ENCODE measurements at regions not wholly inside any gene's neighbourhood (a gene's known extent, or its start where the extent isn't known, plus 50 kb on each side); places are given as distances from the start of the nearest gene placed in this dataset.
A peak's percentile ranks its signal among the peaks of the same experiment; 100 is the strongest.
"Not testable (repeated sequence)": the region's sequence is repeated elsewhere in the genome, so short reads cannot be mapped to it uniquely, and the experiment has no call there.

GRCh38 chr3:177476921-177477435 is 279.7 kb upstream of the TBL1XR1 start:
- no peak for DNase-seq (ENCODE audit: low read depth in 2 of 2)

GRCh38 chr3:177478170-177478867 is 281.0 kb upstream of the TBL1XR1 start:
- peak; percentile 100 for DNase-seq (ENCODE audit: low read depth in 2 of 2)

- DNase-seq (ENCODE audit: low read depth in 2 of 2) = no peak
Measured at GRCh38 chr3:177479630-177480029, 282.3 kb upstream of the TBL1XR1 start.

DNA sequence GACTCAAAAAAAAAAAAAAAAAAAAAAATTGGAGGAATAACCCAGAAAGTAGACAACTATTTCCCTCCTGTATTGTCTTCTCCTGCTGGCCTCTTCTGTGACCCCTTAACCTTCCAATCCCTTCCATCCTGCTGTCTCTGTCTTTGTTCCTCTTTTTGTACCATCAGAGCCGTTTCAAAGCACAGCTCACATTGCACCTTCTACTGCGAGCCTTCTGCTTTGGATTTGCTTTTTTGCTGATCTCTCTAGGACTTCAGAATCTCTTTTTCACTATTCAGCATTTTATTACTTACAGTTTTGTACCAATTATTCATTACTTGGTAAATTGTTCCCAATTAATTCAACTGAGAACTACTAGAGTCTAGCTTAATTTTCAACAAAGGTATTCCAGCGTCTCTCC is 284.0 kb upstream of the TBL1XR1 start:
- no peak for DNase-seq (ENCODE audit: low read depth in 2 of 2)

- DNase-seq (ENCODE audit: low read depth in 2 of 2) = no peak
Measured at GRCh38 chr3:177482048-177482691, 284.9 kb upstream of the TBL1XR1 start.

- no peak for DNase-seq (ENCODE audit: low read depth in 2 of 2)
Measured at GRCh38 chr3:177483182-177483967, 286.1 kb upstream of the TBL1XR1 start.

DNA sequence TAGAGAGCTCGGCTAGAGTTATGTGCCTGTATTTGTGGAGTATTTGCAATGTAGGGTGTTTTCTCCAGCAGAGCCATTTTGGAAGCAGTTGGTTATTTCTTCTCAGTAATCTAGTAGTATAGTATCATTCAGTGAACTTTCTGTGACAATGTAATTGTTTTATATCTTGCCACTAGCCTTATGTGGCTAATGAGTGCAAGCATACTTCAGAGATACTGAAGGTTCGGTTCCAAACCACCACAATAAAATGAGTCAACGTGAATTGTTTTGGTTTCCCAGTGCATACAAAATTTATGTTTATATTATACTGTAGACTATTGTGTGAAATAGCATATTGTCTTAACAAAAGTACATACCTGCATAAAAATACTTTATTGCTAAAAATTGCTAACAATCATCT is 286.9 kb upstream of the TBL1XR1 start:
- DNase-seq (ENCODE audit: low read depth in 2 of 2) = no peak

DNA sequence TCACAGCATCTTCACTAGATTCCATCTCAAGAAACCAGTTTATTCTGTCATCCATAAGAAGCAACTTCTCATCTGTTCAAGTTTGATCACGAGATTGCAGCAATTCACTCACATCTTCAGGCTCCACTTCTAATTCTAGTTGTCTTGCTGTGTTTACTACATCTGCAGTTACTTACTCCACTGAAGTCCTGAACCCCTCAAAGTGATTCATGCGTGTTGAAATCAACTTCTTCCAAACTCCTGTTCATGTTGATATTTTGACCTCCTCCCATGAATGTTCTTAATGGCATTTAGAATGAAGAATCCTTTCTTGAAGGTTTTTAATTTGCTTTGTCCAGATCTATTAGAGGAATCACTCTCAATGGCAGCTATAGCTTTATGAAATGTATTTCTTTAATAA is 287.6 kb upstream of the TBL1XR1 start:
- no peak for DNase-seq (ENCODE audit: low read depth in 2 of 2)

DNA sequence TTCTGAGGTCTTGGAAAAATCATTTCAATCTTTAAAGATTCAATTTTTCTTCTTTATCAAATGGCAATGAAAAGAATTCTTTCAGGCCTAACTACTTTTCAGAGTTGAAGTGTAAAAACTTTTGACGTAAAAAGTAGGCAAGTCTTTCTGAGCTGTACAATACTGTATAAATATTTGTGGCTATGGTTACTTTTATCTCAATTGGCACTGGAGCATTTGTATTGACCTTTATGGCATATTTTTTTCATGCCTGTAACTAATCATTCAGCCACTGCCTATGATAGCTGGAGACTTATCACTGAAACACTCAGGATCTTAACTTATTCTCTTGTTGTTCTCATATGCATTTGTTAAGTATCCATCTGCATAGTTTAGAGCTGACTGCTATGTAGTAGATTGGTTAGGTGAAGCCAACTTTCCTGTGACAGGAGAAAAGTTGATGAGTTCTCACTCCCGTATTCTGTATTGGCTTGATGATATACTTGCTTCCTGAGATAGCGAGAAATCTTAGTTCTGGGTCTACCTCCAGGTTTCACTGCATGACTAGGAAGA is 290.4 kb upstream of the TBL1XR1 start:
- DNase-seq (ENCODE audit: low read depth in 2 of 2) = no peak

DNA sequence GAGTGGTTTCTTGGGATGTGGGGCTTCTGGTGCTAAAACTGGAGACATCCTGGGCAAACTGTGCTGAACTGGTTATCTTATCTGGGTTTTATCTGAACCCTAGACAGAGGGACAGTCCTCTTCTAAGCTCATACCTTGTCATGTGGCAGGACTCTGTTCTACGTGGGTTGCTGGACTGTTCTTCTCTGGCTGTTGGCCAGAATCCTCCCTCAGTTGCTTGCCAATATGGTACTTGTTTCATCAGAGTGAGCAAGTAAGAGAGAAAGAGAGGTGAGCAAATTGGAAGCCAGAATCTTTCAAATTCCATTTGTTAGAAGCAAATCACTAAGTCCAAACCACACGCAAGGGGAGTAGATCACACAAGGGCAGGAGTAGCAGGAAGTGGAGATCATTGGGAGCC is 291.5 kb upstream of the TBL1XR1 start:
- no peak for DNase-seq (ENCODE audit: low read depth in 2 of 2)

DNA sequence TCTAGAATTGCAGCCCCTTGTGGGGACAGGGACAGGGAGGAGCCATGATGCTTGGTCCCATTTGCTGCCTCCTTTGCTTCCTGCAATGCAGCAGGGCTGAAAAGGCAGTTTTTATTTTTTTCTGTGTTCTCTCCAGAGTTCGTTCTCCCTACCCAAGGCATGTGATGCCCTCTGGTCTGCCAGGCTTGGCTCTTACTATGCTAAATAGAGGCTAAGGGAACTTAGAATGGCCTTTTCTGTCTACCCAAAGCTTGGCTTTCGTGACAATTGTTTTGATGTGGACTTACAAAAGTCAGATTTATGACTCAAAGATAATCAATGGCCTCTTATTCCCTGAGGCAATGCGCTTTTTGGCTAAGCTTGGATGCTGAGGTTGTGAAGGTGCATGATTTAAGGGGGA is 293.3 kb upstream of the TBL1XR1 start:
- no peak for DNase-seq (ENCODE audit: low read depth in 2 of 2)

DNA sequence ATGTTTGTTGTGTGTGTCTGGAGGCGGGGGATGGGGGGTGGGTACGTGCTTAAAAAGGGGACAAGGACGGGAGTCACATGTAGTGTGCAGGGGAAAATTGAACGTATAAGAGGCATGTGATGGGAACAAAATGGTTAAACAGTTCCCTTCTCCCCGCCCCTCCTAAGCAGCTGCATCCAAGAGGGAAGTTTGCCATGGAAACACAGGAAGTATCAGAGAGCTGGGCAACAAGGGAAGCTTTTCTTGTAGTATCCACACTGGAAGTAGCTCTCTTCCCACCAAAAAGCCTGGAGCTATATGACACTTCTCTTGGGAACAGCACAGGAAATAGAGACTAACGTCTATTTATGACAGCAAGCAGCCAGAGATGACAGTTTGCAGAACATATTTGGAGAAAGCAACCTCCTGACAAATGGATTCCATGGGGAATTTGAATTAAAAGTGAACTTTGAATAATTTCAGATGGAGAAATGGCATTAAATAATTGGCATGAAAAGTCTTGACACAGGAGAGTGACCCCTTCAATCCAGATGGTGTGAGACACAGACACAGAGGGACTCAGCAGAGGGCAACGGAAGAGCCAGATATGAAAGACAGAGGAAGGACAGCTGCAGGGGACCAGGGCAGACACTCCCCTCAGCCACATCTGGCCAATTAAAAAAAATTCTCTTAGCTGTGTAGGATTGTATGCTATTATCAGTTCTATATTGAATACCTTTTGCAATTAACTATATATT is 294.2 kb upstream of the TBL1XR1 start:
- DNase-seq (ENCODE audit: low read depth in 2 of 2) = no peak

DNA sequence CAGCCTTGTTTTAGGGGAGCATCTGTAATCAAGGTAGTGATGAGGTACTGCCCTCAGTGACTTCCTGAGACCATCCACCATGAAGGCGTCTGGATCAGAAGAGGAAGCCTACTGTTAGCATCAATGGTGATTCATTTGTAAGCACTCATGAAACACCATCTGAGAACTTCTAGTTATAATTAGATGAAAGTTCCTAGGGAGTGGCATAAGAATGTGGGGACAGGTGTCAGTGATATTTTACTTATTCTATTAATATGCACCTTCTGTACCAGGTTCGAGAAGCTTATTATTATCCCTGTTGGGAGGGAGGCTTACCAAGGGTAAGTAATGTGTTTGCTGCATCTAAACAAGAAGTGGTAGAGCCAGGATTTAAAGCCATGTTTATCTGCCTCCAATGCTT is 295.8 kb upstream of the TBL1XR1 start:
- DNase-seq (ENCODE audit: low read depth in 2 of 2) = no peak

GRCh38 chr3:177494216-177494615 is 296.9 kb upstream of the TBL1XR1 start:
- DNase-seq (ENCODE audit: low read depth in 2 of 2) = no peak

DNA sequence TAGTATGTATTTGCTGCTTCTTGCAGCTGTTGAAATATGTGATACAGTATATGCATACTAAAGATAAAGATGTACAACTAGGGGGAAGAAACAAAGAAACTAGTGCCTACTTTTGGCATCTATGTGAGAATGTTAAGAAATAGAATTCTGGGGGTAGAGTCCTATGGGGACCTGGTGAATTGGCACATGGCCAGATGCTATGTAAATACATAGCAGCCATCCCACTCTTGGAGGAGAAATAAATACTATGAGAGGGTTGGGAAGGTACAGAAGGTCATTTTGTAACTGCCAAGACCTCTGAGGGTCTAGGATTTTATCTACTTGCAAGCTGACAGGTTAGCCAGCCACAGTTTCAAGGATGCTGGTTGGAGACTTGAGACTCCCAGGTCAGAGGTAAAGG is 298.3 kb upstream of the TBL1XR1 start:
- DNase-seq (ENCODE audit: low read depth in 2 of 2) = no peak

- DNase-seq (ENCODE audit: low read depth in 2 of 2) = no peak
Measured at GRCh38 chr3:177498037-177498857, 301.0 kb upstream of the TBL1XR1 start.

DNA sequence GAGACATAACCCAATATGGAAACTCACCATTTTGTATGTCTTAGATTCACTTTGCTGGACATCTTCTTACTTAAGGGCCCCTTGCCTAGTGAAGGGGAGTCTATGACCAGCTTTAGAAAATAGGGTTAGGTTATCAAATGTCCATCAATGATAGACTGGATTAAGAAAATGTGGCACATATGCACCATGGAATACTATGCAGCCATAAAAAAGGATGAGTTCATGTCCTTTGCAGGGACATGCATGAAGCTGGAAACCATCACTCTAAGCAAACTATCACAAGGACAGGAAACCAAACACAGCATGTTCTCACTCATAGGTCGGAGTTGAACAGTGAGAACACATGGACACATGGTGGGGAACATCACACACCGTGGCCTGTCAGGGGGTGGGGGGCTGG is 301.8 kb upstream of the TBL1XR1 start:
- DNase-seq (ENCODE audit: low read depth in 2 of 2) = not testable (repeated sequence)

DNA sequence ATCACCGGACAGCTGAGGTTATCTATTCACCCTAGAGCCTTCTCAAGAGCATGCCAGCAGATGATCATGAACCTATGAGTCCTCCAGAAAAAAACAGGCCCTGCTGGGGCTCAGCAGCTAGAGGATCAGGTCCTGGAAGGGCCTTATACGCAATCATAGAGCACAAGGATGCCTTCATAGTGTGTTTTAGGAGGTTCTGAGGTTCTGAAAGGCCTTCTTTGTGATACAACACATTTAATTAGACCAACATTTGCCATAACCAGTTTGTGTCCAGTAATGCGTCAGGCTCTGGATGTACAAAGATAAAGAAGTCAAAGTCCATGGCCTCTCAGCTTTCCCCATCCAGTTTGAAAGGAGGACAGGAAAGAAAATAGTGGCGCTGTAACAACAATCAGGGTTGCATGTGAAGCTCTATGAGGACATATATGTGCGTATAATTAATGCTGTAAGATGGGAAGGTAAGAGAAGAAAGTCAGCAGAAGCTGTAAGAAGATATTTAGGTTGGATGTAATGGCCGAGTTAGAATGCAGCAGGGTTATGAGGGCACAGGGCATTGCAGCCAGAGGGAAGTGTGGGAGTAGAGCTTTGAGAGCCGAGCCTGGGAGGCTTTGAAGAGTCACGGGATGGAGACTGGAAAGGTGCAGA is 302.6 kb upstream of the TBL1XR1 start:
- DNase-seq (ENCODE audit: low read depth in 2 of 2) = no peak

- DNase-seq (ENCODE audit: low read depth in 2 of 2) = no peak
Measured at GRCh38 chr3:177510693-177511216, 313.5 kb upstream of the TBL1XR1 start.

Data from fibroblast of skin of left quadriceps (primary cell).